OCI-LY7 (cell line): ENCODE measurements at regions not wholly inside any gene's neighbourhood (a gene's known extent, or its start where the extent isn't known, plus 50 kb on each side); places are given as distances from the start of the nearest gene placed in this dataset.

ENCODE experiments used
- BruUV-seq: library from RNA; stranded (reverse); fragments of 400-500 nt; replicated peaks from 2 replicates; lab custom pipeline; 2021; lab: Mats Ljungman, UMichigan
- CTCF ChIA-PET: fragments of 300-600 bp; sonication (Branson Sonifier 250); formaldehyde crosslinking; loops from one replicate; lab custom pipeline; 2022; ENCODE audit warnings: antibody characterized with exemption; ENCODE audit not compliant: unreplicated experiment; lab: Charles Lee
- POLR2A ChIA-PET: fragments of 300-600 bp; sonication (Branson Sonifier 250); formaldehyde crosslinking; loops from one replicate; lab custom pipeline; 2022; ENCODE audit warnings: antibody characterized with exemption; lab: Charles Lee
- DNase-seq: peaks from one replicate; pipeline ENCODE4 v3.0.0-alpha.2; 2015; ENCODE audit warnings: low spot score
- H2AFZ ChIP-seq: fragments of 200-600 bp; sonication (generic), shearing (Covaris generic); 2 replicates; pipeline ENCODE4 v1.6.1; 2014; ENCODE audit warnings: mild to moderate bottlenecking, antibody characterized with exemption, low read length, moderate library complexity
- H3K27ac ChIP-seq: fragments of 200-600 bp; sonication (generic); 2 replicates; pipeline ENCODE4 v1.5.1; 2014; ENCODE audit warnings: mixed run types, low read depth, mild to moderate bottlenecking, moderate library complexity, low read length, inconsistent platforms; ENCODE audit not compliant: poor library complexity, severe bottlenecking
- H3K36me3 ChIP-seq: fragments of 200-600 bp; sonication (generic); 2 replicates; pipeline ENCODE4 v1.6.1; 2014; ENCODE audit warnings: mild to moderate bottlenecking, antibody characterized with exemption, low read length, moderate library complexity, mixed read lengths; ENCODE audit not compliant: insufficient read depth
- H3K4me1 ChIP-seq: fragments of 200-600 bp; sonication (generic); 2 replicates; pipeline ENCODE4 v1.5.1; 2014; ENCODE audit warnings: mild to moderate bottlenecking, low read length; ENCODE audit not compliant: insufficient read depth, poor library complexity, severe bottlenecking
- H3K4me2 ChIP-seq: fragments of 200-600 bp; sonication (generic); 2 replicates; pipeline ENCODE4 v1.6.1; 2014; ENCODE audit warnings: mild to moderate bottlenecking, low read length
- H3K4me3 ChIP-seq: fragments of 200-600 bp; sonication (generic); 2 replicates; pipeline ENCODE4 v1.5.1; 2014; ENCODE audit warnings: mild to moderate bottlenecking, low read depth, low read length; ENCODE audit not compliant: poor library complexity, severe bottlenecking
- H3K79me2 ChIP-seq: fragments of 200-600 bp; sonication (generic); 2 replicates; pipeline ENCODE4 v1.6.1; 2016; ENCODE audit warnings: low read depth, mild to moderate bottlenecking, low read length, moderate library complexity, mixed read lengths; ENCODE audit not compliant: insufficient read depth
- H3K9me2 ChIP-seq: fragments of 200-600 bp; sonication (generic); 2 replicates; pipeline ENCODE4 v1.6.1; 2016; ENCODE audit warnings: mild to moderate bottlenecking, low read length, mixed read lengths; ENCODE audit not compliant: insufficient read depth
- H3K9me3 ChIP-seq: fragments of 200-600 bp; sonication (generic); 2 replicates; pipeline ENCODE4 v1.6.1; 2014; ENCODE audit warnings: mild to moderate bottlenecking, mixed run types, low read length, mixed read lengths
- H4K20me1 ChIP-seq: fragments of 200-600 bp; sonication (generic); 2 replicates; pipeline ENCODE4 v1.6.1; 2014; ENCODE audit warnings: mild to moderate bottlenecking, antibody characterized with exemption, low read length, moderate library complexity, mixed read lengths; ENCODE audit not compliant: insufficient read depth
- CTCF ChIP-seq: fragments of 200-600 bp; sonication (generic); conservative IDR thresholded peaks from 2 replicates; pipeline ENCODE4 v1.5.1; 2014; ENCODE audit warnings: mild to moderate bottlenecking, antibody characterized with exemption, low read length, moderate library complexity, mixed read lengths
- EZH2phosphoT487 ChIP-seq: fragments of 200-600 bp; sonication (generic); IDR thresholded peaks from 2 replicates; pipeline ENCODE4 v1.6.1; 2018; ENCODE audit warnings: low read depth, borderline replicate concordance, mild to moderate bottlenecking, mixed run types, antibody characterized with exemption, low read length, moderate library complexity, mixed read lengths
- intact Hi-C: fragments of 100-400 bp; cut with micrococcal nuclease; formaldehyde crosslinking; loops from one replicate; pipeline ENCODE4 v1.10.0; 2022; ENCODE audit not compliant: unreplicated experiment

- H3K36me3 ChIP-seq, result no peaks in the 10 kb centered on the region
- no peak overlapping the region for H2AFZ ChIP-seq
- TF ChIP-seq CTCF, result no peak
- TF ChIP-seq EZH2phosphoT487, result no peak
- intact Hi-C loops, result no loop called here
- H3K4me2 ChIP-seq, result no peak overlapping the region
- ChIA-PET CTCF (no interaction called here), POLR2A (no interaction called here)
- H3K9me2 ChIP-seq, result no peaks in the 10 kb centered on the region
- BruUV-seq, result no TSS peak
- no peaks in the 10 kb centered on the region for H3K79me2 ChIP-seq
- H4K20me1 ChIP-seq, result no peaks in the 10 kb centered on the region
- H3K9me3 ChIP-seq, result no peaks in the 10 kb centered on the region
- no peaks in the 10 kb centered on the region for H3K4me1 ChIP-seq
- H3K4me3 ChIP-seq, result no peak overlapping the region
- H3K27ac ChIP-seq, result no peak overlapping the region
- DNase-seq, result no peak
Measured at GRCh38 chr6:23323897-23324296, 754.5 kb downstream of the HDGFL1 start.

DNA sequence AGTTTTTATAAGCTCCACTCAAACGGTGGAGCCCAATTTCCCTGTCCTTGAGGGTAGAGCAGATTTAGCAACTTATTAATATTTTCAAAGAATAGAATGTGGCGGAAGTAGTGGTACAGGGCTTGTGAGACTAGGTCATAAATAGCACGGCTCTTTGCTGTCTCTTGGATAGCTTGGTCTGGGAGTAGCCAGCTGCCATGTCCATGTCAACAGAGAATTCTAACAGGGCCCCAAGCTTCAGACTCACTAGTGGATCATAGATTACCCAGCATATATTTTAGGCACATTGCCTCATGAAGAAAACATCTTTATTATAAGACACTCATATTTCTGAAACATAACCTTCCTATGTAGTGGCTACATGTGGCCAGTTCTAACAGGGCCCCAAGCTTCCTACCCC, 755.7 kb downstream of the HDGFL1 start:
- Histone ChIP-seq H3K36me3 (no peaks in the 10 kb centered on the region), H3K27ac (no peak overlapping the region), H3K4me2 (no peak overlapping the region), H3K4me3 (no peak overlapping the region), H3K4me1 (no peaks in the 10 kb centered on the region), H3K79me2 (no peaks in the 10 kb centered on the region), H2AFZ (no peak overlapping the region), H4K20me1 (no peaks in the 10 kb centered on the region), H3K9me3 (no peaks in the 10 kb centered on the region), H3K9me2 (no peaks in the 10 kb centered on the region)
- TF ChIP-seq CTCF (no peak), EZH2phosphoT487 (no peak)
- intact Hi-C loops, result no loop called here
- BruUV-seq, result no TSS peak
- ChIA-PET POLR2A (interaction anchor here (0.6 kb wide), 1 partner anchor 1702 kb away, joined by 3 read pairs; no protein-coding TSS in a partner anchor), CTCF (no interaction called here)
- DNase-seq, result no peak

GRCh38 chr6:23327621-23328020, 758.3 kb downstream of the HDGFL1 start:
- Histone ChIP-seq H3K9me3 (no peaks in the 10 kb centered on the region), H4K20me1 (no peaks in the 10 kb centered on the region), H3K4me1 (no peaks in the 10 kb centered on the region), H3K36me3 (no peaks in the 10 kb centered on the region), H3K79me2 (no peaks in the 10 kb centered on the region), H3K4me2 (no peak overlapping the region), H2AFZ (no peak overlapping the region), H3K27ac (no peak overlapping the region), H3K9me2 (no peaks in the 10 kb centered on the region), H3K4me3 (no peak overlapping the region)
- no TSS peak for BruUV-seq
- no peak for DNase-seq
- POLR2A ChIA-PET, result interaction anchor here (0.6 kb wide), 1 partner anchor 793 kb away, joined by 5 read pairs; no protein-coding TSS in a partner anchor
- intact Hi-C loops, result no loop called here
- CTCF ChIA-PET, result no interaction called here
- TF ChIP-seq CTCF (no peak), EZH2phosphoT487 (no peak)
